NCI-H526 treated with DMSO at 0.1 percent for 48 hours (cell line): ENCODE measurements at regions not wholly inside any gene's neighbourhood (a gene's known extent, or its start where the extent isn't known, plus 50 kb on each side); places are given as distances from the start of the nearest gene placed in this dataset.

Source experiments
- DNase-seq: peaks from one replicate; lab custom pipeline; 2025; lab: John Stamatoyannopoulos, UW

- no peak for DNase-seq
Measured at GRCh38 chr3:162328649-162329048, 832.0 kb downstream of the OTOL1 start.

GRCh38 chr3:162329514-162329913 is 832.9 kb downstream of the OTOL1 start:
- no peak for DNase-seq

- no peak for DNase-seq
Measured at GRCh38 chr3:162332344-162332743, 835.7 kb downstream of the OTOL1 start.

- DNase-seq = no peak
Measured at GRCh38 chr3:162334537-162334936, 837.9 kb downstream of the OTOL1 start.

- no peak for DNase-seq
Measured at GRCh38 chr3:162337630-162338029, 841.0 kb downstream of the OTOL1 start.

- DNase-seq = no peak
Measured at GRCh38 chr3:162338514-162338913, 841.9 kb downstream of the OTOL1 start.

- no peak for DNase-seq
Measured at GRCh38 chr3:162348912-162349311, 852.3 kb downstream of the OTOL1 start.

- no peak for DNase-seq
Measured at GRCh38 chr3:162353414-162353813, 856.8 kb downstream of the OTOL1 start.

- no peak for DNase-seq
Measured at GRCh38 chr3:162354356-162354755, 857.7 kb downstream of the OTOL1 start.

GRCh38 chr3:162365066-162365719 is 868.6 kb downstream of the OTOL1 start:
- DNase-seq = no peak

- DNase-seq = no peak
Measured at GRCh38 chr3:162366166-162366766, 869.7 kb downstream of the OTOL1 start.

- no peak for DNase-seq
Measured at GRCh38 chr3:162367429-162368260, 871.0 kb downstream of the OTOL1 start.

GRCh38 chr3:162368417-162368816 is 871.8 kb downstream of the OTOL1 start:
- DNase-seq = no peak

- no peak for DNase-seq
Measured at GRCh38 chr3:162369306-162369705, 872.7 kb downstream of the OTOL1 start.

GRCh38 chr3:162370141-162370540 is 873.5 kb downstream of the OTOL1 start:
- DNase-seq = no peak

GRCh38 chr3:162376761-162377160 is 880.2 kb downstream of the OTOL1 start:
- no peak for DNase-seq

- no peak for DNase-seq
Measured at GRCh38 chr3:162377608-162378007, 881.0 kb downstream of the OTOL1 start.

GRCh38 chr3:162385387-162385786 is 888.8 kb downstream of the OTOL1 start:
- no peak for DNase-seq

- DNase-seq = no peak
Measured at GRCh38 chr3:162390891-162391290, 894.3 kb downstream of the OTOL1 start.

- DNase-seq = no peak
Measured at GRCh38 chr3:162391301-162391700, 894.7 kb downstream of the OTOL1 start.

- DNase-seq = no peak
Measured at GRCh38 chr3:162395496-162395895, 898.9 kb downstream of the OTOL1 start.

- no peak for DNase-seq
Measured at GRCh38 chr3:162398554-162398953, 901.9 kb downstream of the OTOL1 start.

- DNase-seq = no peak
Measured at GRCh38 chr3:162400697-162401096, 904.1 kb downstream of the OTOL1 start.
